Duodenal mucosa (tissue), 2 donors: ENCODE measurements at regions not wholly inside any gene's neighbourhood (a gene's known extent, or its start where the extent isn't known, plus 50 kb on each side); places are given as distances from the start of the nearest gene placed in this dataset.
A peak's percentile ranks its signal among the peaks of the same experiment; 100 is the strongest.

ENCODE experiments used
- H3K27ac ChIP-seq: one replicate; pipeline ENCODE4 v1.7.0; 2013; ENCODE audit warnings: low read depth, low read length
- H3K27me3 ChIP-seq, 2 donors: one replicate each; pipeline ENCODE4 v1.7.0; 2013; ENCODE audit warnings: low read length in 2 of 2, control low read depth in 1 of 2; ENCODE audit not compliant: insufficient read depth in 2 of 2, control insufficient read depth in 1 of 2
- H3K36me3 ChIP-seq, 2 donors: one replicate each; pipeline ENCODE4 v1.7.0; 2013; ENCODE audit warnings: low read length in 2 of 2, control low read depth in 1 of 2; ENCODE audit not compliant: insufficient read depth in 2 of 2, control insufficient read depth in 1 of 2
- H3K4me1 ChIP-seq, 2 donors: one replicate each; pipeline ENCODE4 v1.7.0; 2013; ENCODE audit warnings: low read length in 2 of 2, control low read depth in 1 of 2; ENCODE audit not compliant: insufficient read depth in 2 of 2, control insufficient read depth in 1 of 2
- H3K4me3 ChIP-seq, 2 donors: one replicate each; pipeline ENCODE4 v1.7.0; 2013; ENCODE audit warnings: low read length in 2 of 2, low read depth in 1 of 2
- H3K9ac ChIP-seq, 2 donors: one replicate each; pipeline ENCODE4 v1.7.0; 2013; ENCODE audit warnings: low read length in 2 of 2, low read depth in 1 of 2
- H3K9me3 ChIP-seq, 2 donors: one replicate each; pipeline ENCODE4 v1.7.0; 2013; ENCODE audit warnings: low read length in 2 of 2, control low read depth in 1 of 2; ENCODE audit not compliant: control insufficient read depth in 1 of 2

DNA sequence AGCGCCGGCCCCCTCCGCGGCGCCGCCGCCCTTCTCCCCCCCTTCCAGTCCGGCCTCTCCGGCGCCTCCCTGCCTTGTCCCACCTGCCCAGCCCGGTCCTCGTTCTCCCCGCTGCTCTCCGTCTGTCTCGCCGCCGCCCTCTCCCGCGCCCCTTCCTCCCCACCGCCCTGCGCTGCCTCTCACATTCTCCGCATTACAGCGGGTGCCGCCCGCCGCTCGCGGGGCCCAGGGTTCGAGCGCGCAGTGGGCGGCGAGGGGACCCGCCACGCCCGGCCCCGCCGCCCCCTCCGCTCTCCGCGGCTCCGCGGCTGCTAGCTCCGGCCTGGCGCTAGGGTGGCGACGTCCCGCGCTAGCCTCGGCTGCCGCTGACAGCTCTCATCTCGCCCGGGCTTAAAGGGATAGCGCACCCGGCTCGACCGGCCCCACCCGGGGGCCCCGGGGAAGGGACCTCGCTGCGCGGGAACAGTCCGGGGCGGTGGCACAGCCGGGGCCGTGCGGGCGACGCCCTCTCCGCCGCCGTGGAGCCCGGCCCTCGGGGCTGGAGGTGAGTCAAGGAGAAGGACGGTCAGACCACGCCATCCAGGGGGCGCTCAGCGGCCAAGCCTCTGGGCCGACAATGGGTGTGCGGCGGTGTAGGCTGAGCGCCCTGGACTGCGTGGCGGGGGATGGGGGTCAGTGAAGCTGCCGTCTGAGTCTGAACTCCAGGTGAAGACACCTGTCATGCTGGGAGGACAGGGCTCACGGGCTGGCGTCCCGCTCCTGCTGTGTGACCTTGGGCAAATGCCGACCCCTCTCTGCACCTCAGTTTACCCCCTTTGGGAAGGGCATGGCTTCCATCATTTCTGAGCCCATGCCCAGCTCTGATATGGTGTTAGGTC, 187.4 kb upstream of the LINGO1 start:
- Histone ChIP-seq H3K9me3 (no peaks in the 10 kb centered on the region), H3K36me3 (no peaks in the 10 kb centered on the region), H3K27ac (no peak overlapping the region), H3K4me3 (no peak overlapping the region), H3K4me1 (no peaks in the 10 kb centered on the region), H3K9ac (no peak overlapping the region), H3K27me3 (peaks cover 41% of the 10 kb centered on the region in 2 donors)

DNA sequence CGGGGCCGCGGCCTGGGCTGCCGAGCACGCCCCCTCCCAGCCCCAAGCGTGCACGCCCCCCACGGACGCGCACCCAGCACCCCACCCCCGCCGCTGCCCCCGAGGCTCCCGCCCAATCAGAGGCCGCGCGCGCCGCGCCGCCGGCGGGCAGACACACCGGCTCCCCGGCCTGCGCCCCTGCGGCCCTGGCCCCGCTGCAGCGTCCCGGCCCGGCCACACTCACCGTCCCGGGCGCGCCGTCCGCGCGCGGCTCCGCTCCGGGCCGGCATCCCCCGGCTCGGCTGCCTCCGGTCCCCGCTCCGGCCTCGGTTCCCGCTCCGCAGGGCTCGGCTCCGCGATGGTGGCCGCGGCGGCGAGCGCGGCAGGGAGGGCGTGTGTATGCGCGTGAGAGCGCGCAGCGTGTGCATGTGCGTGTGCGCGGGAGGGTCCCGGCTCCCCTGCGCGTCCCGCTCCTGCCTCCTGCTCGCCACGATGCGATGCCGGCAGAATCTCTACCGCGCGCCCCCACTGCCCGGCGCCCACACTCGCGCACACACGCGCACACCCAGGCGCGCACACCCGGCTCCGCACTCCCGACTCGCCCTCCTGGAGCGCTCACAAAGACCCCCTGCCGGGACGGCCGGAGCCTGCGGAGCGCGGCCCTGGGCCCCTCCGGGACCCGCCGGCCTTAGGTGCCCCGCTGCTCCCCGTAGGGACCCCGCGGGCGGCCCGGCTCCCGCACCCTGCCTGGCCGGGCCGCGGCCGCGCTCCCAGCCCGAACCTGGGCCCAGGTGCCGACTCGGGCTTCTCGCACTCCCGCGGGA, 186.5 kb upstream of the LINGO1 start:
- no peak overlapping the region for H3K9ac ChIP-seq
- peak overlapping the region in 1 of 2 donors; percentile 48 for H3K4me3 ChIP-seq
- no peaks in the 10 kb centered on the region for H3K4me1 ChIP-seq
- H3K36me3 ChIP-seq = no peaks in the 10 kb centered on the region
- peaks cover 41% of the 10 kb centered on the region in 2 donors for H3K27me3 ChIP-seq
- no peaks in the 10 kb centered on the region for H3K9me3 ChIP-seq
- H3K27ac ChIP-seq = no peak overlapping the region

DNA sequence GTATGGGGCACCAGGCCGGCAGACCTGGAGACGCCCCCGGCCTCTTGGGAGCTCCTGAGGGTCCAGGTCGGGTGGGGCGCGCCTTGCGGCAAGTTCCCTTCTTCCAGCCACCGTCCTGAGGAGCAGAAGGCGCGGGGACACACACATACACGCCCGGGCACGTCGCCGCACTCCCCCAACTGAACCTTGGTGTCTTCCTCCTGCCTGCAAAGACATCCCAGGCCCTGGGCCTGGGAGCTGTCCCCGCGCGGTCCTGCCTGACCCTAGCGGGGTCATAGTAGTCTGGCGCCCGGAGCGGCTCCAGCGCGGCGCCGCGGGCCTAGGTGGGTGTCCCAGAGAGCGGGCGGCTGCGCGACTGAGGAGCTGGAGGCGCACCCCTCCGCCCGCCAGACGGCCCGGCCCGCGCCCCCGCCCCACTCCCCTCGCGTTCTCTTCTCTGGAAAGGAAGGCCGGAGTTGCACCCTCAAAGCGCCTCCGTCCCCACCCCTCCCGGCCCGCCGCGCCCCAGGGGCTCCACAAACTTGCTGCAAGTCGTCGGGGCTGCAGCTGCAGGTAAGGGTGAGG, 185.9 kb upstream of the LINGO1 start:
- Histone ChIP-seq H3K27ac (no peak overlapping the region), H3K9ac (no peak overlapping the region), H3K4me3 (no peak overlapping the region), H3K4me1 (no peaks in the 10 kb centered on the region), H3K36me3 (no peaks in the 10 kb centered on the region), H3K9me3 (no peaks in the 10 kb centered on the region), H3K27me3 (peaks cover 41% of the 10 kb centered on the region in 2 donors)

DNA sequence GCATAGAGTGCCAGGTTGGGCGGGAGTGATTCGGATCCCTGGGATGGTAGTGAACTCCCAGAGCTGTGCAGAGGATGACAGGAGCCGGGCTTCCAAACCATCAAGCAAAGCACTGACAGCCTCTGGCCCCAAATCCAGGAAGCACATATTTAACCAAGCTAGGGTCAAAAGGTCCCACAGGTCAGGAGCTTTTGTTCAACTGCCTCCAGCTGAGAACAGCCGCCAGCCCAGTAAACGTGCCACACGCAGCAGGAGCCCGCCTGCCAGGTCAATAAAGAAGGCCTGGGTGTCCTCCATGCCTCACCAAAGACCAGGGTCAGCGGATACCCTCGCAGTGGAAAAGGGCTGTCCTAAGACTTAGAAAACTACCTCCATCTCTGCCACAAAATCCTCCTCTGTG, 184.7 kb upstream of the LINGO1 start:
- Histone ChIP-seq H3K36me3 (no peaks in the 10 kb centered on the region), H3K27me3 (peaks cover 39 to 41% of the 10 kb centered on the region in 2 donors), H3K9ac (no peak overlapping the region), H3K9me3 (no peaks in the 10 kb centered on the region), H3K4me1 (no peaks in the 10 kb centered on the region), H3K27ac (no peak overlapping the region), H3K4me3 (no peak overlapping the region)

DNA sequence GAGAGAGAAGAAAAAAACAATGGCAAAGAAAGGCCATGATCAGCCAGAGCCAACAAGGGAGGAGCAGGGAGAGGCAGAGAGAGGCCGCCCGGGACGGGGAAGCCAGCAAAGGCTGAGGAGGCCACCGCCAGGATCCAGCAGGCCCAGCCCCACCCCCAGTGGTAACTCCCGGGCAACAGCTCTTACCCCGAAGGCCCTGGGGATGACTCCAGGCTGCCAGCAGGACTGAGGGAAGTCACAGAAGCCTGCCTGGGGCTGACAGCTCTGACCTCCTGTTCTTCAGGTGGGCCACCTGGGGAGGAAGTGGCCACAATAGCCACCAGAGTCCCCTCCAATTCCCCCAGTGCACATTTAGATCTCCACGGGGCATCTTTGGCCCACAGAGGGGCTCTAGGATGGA, 184.3 kb upstream of the LINGO1 start:
- H3K27ac ChIP-seq = no peak overlapping the region
- no peak overlapping the region for H3K9ac ChIP-seq
- H3K4me3 ChIP-seq = no peak overlapping the region
- H3K36me3 ChIP-seq = no peaks in the 10 kb centered on the region
- H3K9me3 ChIP-seq = no peaks in the 10 kb centered on the region
- H3K4me1 ChIP-seq = no peaks in the 10 kb centered on the region
- H3K27me3 ChIP-seq = peaks cover 35 to 37% of the 10 kb centered on the region in 2 donors

DNA sequence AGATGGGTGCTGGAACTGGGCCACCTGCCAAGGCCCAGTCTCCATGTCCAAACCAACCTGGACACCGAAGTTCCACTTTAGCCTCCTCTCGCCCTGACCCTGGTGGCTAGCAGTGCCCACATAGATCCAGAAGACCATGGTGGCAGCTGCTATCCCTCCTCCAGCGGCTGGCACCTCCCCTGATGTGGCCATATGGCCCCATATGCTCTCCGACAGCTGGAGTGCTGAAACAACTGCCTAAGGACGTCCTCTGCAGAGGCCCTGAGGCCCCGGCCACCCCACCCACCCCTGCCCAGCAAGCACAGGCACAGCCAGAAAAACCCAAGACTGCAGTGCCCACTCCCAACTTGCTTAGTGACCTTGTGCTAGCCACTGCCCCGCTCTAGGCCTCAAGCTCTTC, 182.3 kb upstream of the LINGO1 start:
- Histone ChIP-seq H3K27me3 (peaks cover 17 to 21% of the 10 kb centered on the region in 2 donors), H3K27ac (no peak overlapping the region), H3K4me1 (no peaks in the 10 kb centered on the region), H3K9ac (no peak overlapping the region), H3K36me3 (no peaks in the 10 kb centered on the region), H3K4me3 (no peak overlapping the region), H3K9me3 (no peaks in the 10 kb centered on the region)

DNA sequence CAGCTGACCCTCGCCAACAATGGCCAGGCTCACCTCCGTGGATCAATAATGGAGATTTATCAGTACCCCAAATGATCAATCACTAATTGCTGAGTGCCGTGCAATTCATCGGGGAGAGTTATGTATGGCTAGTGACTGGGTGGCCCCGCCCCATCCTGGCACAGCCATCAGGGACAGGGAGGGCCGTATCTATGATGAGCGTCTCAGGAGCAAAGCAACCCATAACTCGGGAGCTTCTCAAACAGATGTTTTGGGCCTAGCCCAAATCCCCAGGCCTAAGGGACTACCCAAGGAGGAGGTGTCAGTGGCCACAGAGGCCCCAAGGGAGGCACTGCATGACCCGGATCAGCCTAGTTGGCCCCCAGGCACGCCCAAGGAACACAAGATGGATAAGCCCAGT, 180.0 kb upstream of the LINGO1 start:
- no peaks in the 10 kb centered on the region for H3K36me3 ChIP-seq
- H3K9ac ChIP-seq = no peak overlapping the region
- peaks cover 7 to 14% of the 10 kb centered on the region in 2 donors for H3K27me3 ChIP-seq
- no peak overlapping the region for H3K4me3 ChIP-seq
- no peak overlapping the region for H3K27ac ChIP-seq
- no peaks in the 10 kb centered on the region for H3K4me1 ChIP-seq
- H3K9me3 ChIP-seq = no peaks in the 10 kb centered on the region

DNA sequence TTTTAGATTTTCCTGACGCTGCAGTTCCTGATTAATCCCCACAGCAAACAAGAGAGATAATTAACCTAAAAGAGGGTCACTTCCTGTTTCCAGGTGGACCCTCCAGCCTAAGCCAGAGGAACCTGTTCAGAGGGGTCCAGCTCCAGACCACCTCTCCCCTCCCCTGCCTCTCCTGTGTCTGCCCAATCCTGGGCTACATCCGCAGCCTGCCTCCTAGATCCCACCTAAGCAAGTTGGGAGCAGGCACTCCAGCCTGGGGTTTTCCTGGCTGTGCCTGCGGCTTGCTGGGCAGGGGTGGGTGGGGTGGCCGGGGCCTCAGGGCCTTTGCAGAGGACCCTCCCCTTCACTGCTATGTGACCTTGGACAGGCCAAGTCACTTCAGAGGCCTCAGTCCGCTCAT, 178.6 kb upstream of the LINGO1 start:
- Histone ChIP-seq H3K27ac (no peak overlapping the region), H3K27me3 (peaks cover 0 to 5% of the 10 kb centered on the region in 2 donors), H3K36me3 (no peaks in the 10 kb centered on the region), H3K9me3 (no peaks in the 10 kb centered on the region), H3K4me1 (no peaks in the 10 kb centered on the region), H3K9ac (no peak overlapping the region), H3K4me3 (no peak overlapping the region)

DNA sequence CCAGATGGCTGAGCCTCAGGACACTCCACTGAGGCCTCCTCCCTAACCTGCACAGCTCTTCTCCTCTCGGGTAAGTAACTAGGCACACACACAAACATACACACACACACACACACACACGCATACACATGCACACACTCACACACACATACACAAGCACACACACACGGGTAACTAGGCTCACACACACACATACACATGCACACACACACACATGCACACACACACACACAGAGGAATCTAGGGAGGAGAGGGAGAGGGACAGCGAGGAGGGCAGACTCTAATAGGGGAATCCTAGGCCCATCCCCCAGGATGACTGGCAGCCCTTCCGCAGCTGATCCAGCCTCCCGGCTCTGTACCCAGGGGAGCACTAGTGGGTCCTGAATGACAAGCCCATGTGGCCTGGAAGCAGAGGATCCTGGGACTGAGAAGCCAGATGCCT, 177.4 kb upstream of the LINGO1 start:
- Histone ChIP-seq H3K4me3 (no peak overlapping the region), H3K36me3 (no peaks in the 10 kb centered on the region), H3K9me3 (no peaks in the 10 kb centered on the region), H3K4me1 (no peaks in the 10 kb centered on the region), H3K27me3 (peaks cover 0 to 5% of the 10 kb centered on the region in 2 donors), H3K27ac (no peak overlapping the region), H3K9ac (no peak overlapping the region)
